ENCODE measurements at regions not wholly inside any gene's neighbourhood (a gene's known extent, or its start where the extent isn't known, plus 50 kb on each side); places are given as distances from the start of the nearest gene placed in this dataset.

DNA sequence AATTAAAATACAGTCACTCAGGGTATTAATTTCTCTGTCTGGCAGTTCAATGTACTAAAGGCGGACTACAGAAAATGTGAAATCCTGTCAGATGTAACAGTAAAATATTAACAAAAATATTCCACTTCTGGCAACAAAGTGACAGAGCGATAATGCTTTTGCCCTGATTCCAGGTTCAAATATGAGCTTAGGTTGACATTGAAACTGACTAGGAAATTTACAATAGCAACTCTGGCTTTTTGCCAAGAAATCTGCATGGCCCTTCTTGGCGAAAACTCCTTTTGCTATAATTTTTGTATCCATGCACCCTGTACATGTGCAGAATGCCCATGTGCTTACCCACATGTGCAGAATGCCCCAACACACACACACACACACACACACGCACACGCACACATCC, 552.2 kb downstream of the MDFIC start:
- CTCF ChIA-PET: no interaction called here
- Histone ChIP-seq H3K4me2 (no peak overlapping the region), H4K20me1 (ENCODE audit: insufficient read depth) (no peaks in the 10 kb centered on the region), H3K4me1 (replicated peaks; ENCODE audit: insufficient read depth) (no peaks in the 10 kb centered on the region), H2AFZ (no peak overlapping the region), H3K4me3 (no peak overlapping the region), H3K36me3 (ENCODE audit: low read depth) (no peaks in the 10 kb centered on the region), H3F3A (ENCODE audit: insufficient read depth, low read depth) (no peaks in the 10 kb centered on the region), H3K9me2 (ENCODE audit: insufficient read depth) (no peaks in the 10 kb centered on the region), H3K79me2 (ENCODE audit: low read depth) (no peaks in the 10 kb centered on the region), H3K27ac (no peak overlapping the region), H3K9me3 (ENCODE audit: insufficient read depth, low read depth) (no peaks in the 10 kb centered on the region), H3K27me3 (ENCODE audit: insufficient read depth, low read depth) (no peaks in the 10 kb centered on the region)
- intact Hi-C loops (cut with micrococcal nuclease; ENCODE audit: unreplicated experiment): no loop called here
- POLR2A ChIA-PET (ENCODE audit: unreplicated experiment): no interaction called here
- DNase-seq: no peak
- TF ChIP-seq EZH2 (IDR thresholded peaks at IDR 0.05; ENCODE audit: low read depth): no peak
- TF ChIP-seq, protein P1, sequence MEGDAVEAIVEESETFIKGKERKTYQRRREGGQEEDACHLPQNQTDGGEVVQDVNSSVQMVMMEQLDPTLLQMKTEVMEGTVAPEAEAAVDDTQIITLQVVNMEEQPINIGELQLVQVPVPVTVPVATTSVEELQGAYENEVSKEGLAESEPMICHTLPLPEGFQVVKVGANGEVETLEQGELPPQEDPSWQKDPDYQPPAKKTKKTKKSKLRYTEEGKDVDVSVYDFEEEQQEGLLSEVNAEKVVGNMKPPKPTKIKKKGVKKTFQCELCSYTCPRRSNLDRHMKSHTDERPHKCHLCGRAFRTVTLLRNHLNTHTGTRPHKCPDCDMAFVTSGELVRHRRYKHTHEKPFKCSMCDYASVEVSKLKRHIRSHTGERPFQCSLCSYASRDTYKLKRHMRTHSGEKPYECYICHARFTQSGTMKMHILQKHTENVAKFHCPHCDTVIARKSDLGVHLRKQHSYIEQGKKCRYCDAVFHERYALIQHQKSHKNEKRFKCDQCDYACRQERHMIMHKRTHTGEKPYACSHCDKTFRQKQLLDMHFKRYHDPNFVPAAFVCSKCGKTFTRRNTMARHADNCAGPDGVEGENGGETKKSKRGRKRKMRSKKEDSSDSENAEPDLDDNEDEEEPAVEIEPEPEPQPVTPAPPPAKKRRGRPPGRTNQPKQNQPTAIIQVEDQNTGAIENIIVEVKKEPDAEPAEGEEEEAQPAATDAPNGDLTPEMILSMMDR (conservative IDR thresholded peaks at IDR 0.05): no peak
- BruUV-seq (replicated peaks): no TSS peak

- no peaks in the 10 kb centered on the region for H3K4me1 ChIP-seq (replicated peaks; ENCODE audit: insufficient read depth)
- H3K79me2 ChIP-seq (ENCODE audit: low read depth): no peaks in the 10 kb centered on the region
- H3K36me3 ChIP-seq (ENCODE audit: low read depth): no peaks in the 10 kb centered on the region
- no TSS peak for BruUV-seq (replicated peaks)
- POLR2A ChIA-PET (ENCODE audit: unreplicated experiment): no interaction called here
- intact Hi-C loops (cut with micrococcal nuclease; ENCODE audit: unreplicated experiment): no loop called here
- CTCF ChIA-PET: no interaction called here
- no peaks in the 10 kb centered on the region; the same call in 1 of the 2 replicates for H4K20me1 ChIP-seq (ENCODE audit: insufficient read depth)
- no peaks in the 10 kb centered on the region for H3F3A ChIP-seq (ENCODE audit: insufficient read depth, low read depth)
- no peak overlapping the region for H3K4me3 ChIP-seq
- no peaks in the 10 kb centered on the region for H3K9me2 ChIP-seq (ENCODE audit: insufficient read depth)
- H3K4me2 ChIP-seq: no peak overlapping the region
- no peak overlapping the region for H2AFZ ChIP-seq
- H3K9me3 ChIP-seq (ENCODE audit: insufficient read depth, low read depth): no peaks in the 10 kb centered on the region
- no peak for DNase-seq
- H3K27ac ChIP-seq: no peak overlapping the region
- no peaks in the 10 kb centered on the region for H3K27me3 ChIP-seq (ENCODE audit: insufficient read depth, low read depth)
- TF ChIP-seq, protein P1 (conservative IDR thresholded peaks at IDR 0.05): no peak
- TF ChIP-seq EZH2 (IDR thresholded peaks at IDR 0.05; ENCODE audit: low read depth): no peak
Measured at GRCh38 chr7:115471891-115472290, 550.0 kb downstream of the MDFIC start.

- Histone ChIP-seq H3K79me2 (ENCODE audit: low read depth) (no peaks in the 10 kb centered on the region), H3K9me3 (ENCODE audit: insufficient read depth, low read depth) (no peaks in the 10 kb centered on the region), H3K27ac (no peak overlapping the region), H4K20me1 (ENCODE audit: insufficient read depth) (no peaks in the 10 kb centered on the region), H3K4me3 (no peak overlapping the region), H3F3A (ENCODE audit: insufficient read depth, low read depth) (no peaks in the 10 kb centered on the region), H3K36me3 (ENCODE audit: low read depth) (no peaks in the 10 kb centered on the region), H3K4me2 (no peak overlapping the region), H2AFZ (no peak overlapping the region), H3K9me2 (ENCODE audit: insufficient read depth) (no peaks in the 10 kb centered on the region), H3K4me1 (replicated peaks; ENCODE audit: insufficient read depth) (no peaks in the 10 kb centered on the region), H3K27me3 (ENCODE audit: insufficient read depth, low read depth) (no peaks in the 10 kb centered on the region)
- ChIA-PET CTCF (no interaction called here), POLR2A (ENCODE audit: unreplicated experiment) (no interaction called here)
- BruUV-seq (replicated peaks): no TSS peak
- no peak for TF ChIP-seq EZH2 (IDR thresholded peaks at IDR 0.05; ENCODE audit: low read depth)
- TF ChIP-seq, protein P1 (conservative IDR thresholded peaks at IDR 0.05): no peak
- intact Hi-C loops (cut with micrococcal nuclease; ENCODE audit: unreplicated experiment): no loop called here
- DNase-seq: no peak
Measured at GRCh38 chr7:115462301-115463015, 540.6 kb downstream of the MDFIC start.

Measured in PC-9 (cell line).